ENCODE measurements at regions not wholly inside any gene's neighbourhood (a gene's known extent, or its start where the extent isn't known, plus 50 kb on each side); places are given as distances from the start of the nearest gene placed in this dataset.
"Not testable (repeated sequence)": the region's sequence is repeated elsewhere in the genome, so short reads cannot be mapped to it uniquely, and the experiment has no call there.

DNA sequence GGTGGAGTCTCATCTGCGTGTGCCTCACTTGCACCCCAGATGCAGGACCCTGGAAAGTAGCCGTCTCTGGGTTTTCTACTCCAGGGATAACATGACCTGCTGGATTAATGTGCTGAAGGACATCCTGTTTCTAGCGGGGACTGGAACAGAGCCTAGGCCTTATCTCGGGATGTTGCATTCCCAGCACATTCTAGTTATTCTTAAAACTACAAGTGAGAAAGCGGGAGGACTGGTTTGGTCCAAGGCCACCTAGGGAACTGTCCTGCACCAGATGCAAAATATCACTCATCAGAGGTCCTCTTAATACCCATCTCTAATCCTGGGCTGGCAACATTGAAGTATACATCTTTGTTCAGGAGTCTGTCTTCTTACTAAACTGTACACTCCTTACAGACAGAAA is 179.9 kb downstream of the ZC3H11B start:
- ATAC-seq (no peak), DNase-seq (no peak)

DNA sequence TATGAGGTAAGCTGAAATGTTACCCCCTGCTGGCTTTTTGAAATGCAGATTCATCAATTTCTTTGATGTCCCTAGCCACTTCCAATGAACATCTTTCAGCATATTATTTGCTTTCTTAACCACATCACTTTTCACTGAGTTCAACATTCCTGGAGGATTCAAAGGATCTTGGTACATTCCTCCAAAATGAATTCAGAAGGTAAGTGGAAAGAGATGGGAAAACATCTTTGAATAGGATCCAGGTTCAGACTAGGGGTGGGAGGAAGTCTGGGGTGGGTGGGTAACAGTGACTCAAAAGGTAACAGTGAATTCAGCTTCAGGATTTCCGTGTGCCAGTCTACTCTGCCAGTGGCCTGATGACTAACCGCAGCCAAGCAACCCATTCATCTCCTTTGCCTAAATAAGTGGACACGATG is 180.7 kb downstream of the ZC3H11B start:
- DNase-seq (no peak), ATAC-seq (no peak)

DNA sequence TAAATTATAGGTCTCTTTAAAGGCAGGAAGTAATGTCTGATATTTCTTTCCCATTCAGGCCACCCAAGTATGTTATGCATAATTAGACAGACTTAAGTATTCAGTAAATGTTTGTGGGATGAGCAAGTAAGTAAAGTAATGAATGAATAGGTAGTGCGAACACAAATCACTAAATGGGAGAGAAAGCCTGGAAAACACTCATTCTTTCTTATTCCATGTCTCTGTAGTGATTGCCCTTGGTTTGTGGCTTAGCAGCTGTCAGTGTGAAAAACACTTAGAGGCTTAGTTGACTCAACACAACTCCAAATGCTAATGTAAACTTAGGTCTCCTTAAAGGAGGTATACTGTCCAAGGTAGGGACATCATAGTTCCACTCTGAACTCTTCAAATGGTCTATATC is 182.5 kb downstream of the ZC3H11B start:
- no peak for ATAC-seq
- DNase-seq, result no peak

DNA sequence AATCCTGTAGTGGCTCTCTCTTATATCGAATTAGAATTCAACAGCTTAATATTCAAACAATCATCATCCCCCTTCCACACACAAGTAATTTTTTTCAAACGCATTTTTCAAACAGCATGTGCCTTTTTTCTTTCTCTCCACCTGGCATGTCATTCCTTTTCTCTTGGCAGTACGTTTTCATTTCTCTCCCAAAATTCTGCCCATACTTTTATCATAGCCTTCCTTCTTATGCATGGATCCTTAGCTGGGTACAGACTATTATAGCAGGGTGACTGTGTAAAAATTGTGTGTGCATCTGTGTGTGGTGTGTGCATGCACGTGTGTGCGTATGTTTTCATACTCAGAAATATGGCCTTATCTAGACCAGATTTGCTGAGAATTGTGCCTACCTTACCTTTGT is 184.3 kb downstream of the ZC3H11B start:
- DNase-seq, result no peak
- ATAC-seq, result no peak

DNA sequence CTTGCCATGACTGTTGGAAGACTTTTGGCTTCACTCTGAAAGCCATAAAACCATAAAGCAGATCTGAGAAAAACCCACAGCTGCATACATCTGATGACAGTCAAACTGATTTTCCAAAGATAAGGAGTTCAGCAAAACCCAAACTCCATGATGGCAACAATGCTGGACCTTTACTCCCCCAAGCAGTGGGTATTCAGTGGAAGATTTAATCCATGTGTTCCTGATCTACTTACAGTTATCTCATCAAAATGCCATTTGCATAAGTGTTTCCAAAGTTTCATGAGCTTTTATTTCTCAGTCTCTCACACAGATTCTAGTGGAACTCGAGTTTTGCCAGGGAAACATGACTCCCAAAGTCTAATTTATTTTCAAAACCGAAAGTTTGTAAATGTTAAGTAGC is 184.9 kb downstream of the ZC3H11B start:
- no peak for ATAC-seq
- DNase-seq, result no peak

DNA sequence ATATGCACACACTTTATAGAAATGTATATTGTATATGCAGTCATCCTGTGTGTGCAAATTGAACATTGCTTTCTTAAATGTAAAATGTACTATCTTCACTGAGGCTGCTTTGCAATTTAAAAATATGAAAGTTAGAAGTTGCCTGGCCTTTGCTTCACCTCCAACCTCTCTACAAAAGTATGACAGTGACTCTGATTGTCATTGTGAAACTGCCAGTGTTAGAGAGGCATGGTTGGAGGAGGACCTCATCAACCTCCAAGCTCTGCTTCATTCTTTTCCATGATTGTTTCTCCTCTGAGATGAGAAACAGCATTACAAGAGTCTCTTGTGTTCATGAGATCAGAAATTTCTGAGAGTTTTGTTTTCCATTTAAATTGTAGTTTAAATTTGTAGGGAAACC is 185.5 kb downstream of the ZC3H11B start:
- DNase-seq (no peak), ATAC-seq (no peak)

DNA sequence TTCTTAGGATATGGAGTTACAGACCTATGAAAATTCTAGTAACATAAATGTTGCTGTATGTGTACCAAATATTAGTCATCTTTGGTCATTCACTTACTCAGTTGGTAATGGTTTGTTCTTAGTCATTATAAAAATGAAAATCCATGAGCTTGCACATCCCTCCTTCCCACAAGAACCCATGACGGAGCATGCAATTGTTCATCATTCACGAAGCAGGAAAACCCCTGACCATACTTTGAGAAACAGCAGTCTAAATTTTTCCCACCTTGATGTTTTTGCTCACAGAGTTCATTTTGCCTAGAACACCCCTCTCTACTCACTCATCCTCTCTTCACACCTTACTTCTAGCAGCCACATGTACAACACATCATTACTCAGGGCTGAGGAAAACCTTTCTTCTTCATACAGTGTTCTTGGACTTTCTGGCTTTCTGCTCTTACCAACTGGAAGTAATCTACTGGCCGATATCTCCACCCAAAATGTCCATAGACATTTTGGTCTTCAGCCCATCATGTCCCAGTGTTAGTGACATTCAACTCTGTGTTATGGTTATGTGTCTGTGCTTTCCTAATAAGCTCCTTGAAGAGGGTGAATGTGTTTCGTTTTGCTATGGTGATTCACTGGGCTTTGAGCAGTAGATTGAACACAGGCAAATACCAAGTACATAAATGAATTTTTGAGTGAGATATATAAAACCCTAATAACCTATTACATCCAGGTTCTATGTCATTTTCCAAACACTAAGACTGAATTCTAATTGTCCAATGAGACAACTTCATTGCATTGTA is 189.9 kb downstream of the ZC3H11B start:
- no peak for DNase-seq
- ATAC-seq, result peak; percentile 35

- DNase-seq (no peak), ATAC-seq (no peak)
These were observed 192.0 kb downstream of the ZC3H11B start for GRCh38 chr1:219420913-219421312.

- no peak for DNase-seq
- no peak for ATAC-seq
These were observed 193.0 kb downstream of the ZC3H11B start for GRCh38 chr1:219419860-219420259.

DNA sequence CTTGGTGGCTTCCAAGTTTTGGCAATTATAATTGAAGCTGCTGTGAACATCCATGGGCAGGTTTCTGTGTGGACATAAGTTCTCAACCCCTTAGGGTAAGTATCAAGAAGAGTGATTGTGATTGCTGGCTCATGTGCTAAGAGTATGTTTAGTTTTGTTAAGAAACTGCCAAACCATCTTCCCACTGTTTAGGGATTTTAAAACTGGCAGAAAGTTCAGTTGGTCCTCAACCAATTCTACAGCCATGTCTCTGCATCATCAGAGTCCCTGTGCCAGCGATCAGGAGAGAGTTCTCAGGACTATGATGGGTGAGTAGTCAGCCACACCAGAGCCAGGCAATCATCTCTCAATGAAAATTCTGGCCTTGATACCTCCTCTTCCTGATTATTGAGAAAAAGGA is 193.8 kb downstream of the ZC3H11B start:
- ATAC-seq (no peak), DNase-seq (no peak)

DNA sequence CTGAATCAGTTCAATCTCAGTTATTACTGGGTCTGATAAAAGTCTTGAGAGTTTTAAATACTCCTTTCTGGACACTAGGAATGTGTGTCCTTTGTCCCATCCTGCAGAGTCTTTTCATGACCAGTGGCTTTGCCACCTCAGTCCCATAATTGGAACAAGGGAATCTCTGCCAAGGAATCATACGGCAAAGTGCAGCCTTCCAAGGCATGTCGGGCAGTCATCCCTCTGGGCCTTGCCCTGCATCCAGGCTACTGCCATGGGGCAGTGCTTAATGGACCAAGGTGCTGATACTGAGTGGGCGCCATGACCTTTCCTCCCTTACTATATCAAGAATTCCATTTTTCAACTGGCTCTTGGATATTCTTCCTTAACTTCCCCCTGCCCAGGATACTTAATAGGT is 195.3 kb downstream of the ZC3H11B start:
- DNase-seq, result no peak
- ATAC-seq, result no peak

DNA sequence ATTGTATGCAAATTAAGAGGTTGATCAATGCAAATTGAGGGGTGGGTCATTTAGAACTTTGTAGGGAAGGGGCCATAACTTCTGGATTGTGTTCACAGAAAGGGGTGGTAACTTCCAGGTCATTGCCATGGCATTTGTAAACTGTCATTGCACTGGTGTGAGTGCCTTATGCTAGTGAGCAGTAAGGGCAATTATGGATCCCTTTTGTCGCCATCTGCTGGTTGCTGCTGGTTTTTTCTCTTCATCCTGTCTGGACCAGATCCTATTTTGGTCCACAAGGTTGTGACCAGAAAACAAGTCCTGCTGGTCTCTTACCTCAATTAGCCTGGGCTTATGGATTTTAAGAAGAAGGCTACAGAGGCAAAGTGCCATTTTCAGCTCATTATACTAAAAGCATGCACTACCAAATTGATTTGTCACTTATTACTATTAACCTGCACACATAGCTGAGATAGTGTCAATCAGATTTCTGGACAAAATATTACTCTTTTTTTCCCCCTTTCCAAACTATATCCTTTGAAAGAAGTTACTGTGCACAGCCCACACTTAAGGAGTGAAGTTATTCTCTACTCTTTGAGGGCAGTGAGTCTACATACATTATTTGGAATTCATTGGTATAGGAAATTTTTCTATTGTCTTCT is 196.2 kb downstream of the ZC3H11B start:
- ATAC-seq (peak; percentile 72), DNase-seq (peak; percentile 65)

DNA sequence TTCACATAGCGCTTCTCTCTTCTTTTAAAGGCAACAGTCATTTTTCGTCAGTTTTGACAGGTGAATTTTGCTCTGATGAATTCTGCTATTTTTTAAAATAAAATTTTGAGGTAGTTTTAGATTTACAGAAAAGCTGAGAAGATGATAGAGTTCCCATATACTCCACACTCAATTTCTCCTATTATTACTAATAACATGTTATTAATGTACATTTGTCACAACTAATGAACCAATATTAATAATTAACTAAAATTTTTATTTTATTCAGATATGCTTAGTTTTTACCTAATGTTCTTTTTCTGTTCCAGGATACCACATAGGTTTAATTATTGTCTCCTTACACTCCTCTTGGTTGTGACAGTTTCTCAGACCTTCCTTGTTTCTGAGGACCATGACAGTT is 197.0 kb downstream of the ZC3H11B start:
- ATAC-seq, result no peak

GRCh38 chr1:219415433-219415832 is 197.5 kb downstream of the ZC3H11B start:
- DNase-seq, result no peak
- ATAC-seq, result no peak

More for the DNA sequence above, 197.0 kb downstream of the ZC3H11B start:
- no peak for DNase-seq

- ATAC-seq (no peak), DNase-seq (no peak)
These were observed 198.7 kb downstream of the ZC3H11B start for GRCh38 chr1:219414250-219414649.

DNA sequence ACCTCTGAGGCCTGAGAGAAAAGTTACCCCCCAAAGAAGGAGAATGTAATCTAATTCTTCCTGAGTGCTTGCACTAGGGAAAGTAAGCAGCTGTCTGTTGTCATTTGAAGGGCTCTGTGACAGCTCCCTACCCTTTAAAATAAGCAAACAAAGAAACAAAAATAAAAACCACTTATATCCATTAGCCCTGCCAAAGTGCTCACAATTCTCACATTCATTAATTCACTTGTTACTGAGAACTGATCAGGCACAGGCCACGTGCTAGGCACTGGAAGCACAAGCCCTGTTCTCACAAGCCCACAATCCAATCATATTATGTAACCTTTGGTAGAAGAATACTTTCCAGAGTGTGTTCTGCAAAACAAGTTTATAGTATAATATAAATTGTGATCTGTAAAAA is 199.4 kb downstream of the ZC3H11B start:
- no peak for DNase-seq
- ATAC-seq, result no peak

DNA sequence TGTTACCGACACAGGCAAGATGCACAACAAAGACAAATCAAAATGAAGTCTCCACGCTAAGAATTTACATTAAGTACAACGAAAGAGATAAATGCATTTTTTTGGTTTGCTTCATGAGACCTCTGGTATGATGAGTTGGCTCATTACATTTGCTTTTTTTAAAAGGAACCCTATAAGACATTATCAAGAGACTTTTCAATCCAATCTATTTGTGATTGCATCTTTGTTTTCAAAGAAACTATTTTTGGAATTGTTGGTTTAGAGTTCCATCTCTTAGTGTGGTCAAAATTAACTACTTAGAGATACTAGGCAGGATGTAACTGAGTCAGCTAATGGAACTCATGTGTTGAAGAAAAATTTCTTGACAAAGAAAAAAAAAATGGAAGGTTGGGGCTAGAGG is 200.1 kb downstream of the ZC3H11B start:
- ATAC-seq, result no peak
- no peak for DNase-seq

- ATAC-seq, result not testable (repeated sequence)
These were observed 202.2 kb downstream of the ZC3H11B start for GRCh38 chr1:219410721-219411120.

GRCh38 chr1:219405531-219406331 is 207.2 kb downstream of the ZC3H11B start:
- DNase-seq (no peak), ATAC-seq (no peak)

More at GRCh38 chr1:219410721-219411120, 202.2 kb downstream of the ZC3H11B start:
- DNase-seq, result not testable (repeated sequence)

GRCh38 chr1:219404629-219405028 is 208.3 kb downstream of the ZC3H11B start:
- DNase-seq, result no peak
- ATAC-seq, result no peak

- ATAC-seq, result no peak
- no peak for DNase-seq
These were observed 210.0 kb downstream of the ZC3H11B start for GRCh38 chr1:219402925-219403324.

DNA sequence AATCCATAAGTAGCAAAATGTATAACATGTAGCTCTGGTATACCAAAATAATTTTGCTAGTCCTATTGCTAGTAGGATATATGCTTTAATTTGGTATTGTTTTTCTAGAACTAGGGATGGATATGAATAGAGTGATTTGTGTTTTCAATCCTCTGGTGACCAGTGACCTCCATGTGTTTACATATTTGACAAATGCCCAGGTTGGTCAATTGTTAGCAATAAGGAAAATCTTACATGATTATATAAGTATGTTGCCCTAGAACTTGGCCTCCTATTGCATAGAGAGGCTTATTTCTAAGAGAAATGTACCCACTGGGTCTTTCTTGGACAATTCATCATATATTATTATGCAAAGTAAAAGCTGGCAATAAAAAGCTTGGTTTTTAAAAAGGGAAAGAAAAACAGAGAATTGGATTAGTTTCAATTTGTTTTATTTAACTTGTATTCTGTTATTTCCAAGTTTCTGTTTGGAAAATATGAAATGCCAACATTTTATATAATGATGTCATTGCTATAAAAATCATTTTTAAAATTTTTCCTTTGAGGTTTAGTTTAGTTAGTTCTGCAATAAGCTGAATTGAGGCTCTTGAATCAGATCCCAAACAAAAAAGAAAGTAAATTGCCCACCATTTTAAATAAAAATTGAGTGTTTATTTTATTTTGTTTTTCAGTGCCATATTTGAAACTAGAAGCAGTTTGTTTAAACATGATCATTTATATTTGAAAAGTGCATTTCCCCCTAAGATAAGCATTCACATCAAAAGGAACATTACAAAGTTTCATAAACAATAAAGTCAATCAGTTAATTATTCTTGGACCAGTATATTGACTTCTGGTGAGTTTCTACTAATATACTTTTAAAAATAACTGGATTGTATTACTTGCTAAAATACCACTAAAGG is 210.9 kb downstream of the ZC3H11B start:
- ATAC-seq (no peak), DNase-seq (no peak)
